ENCODE measurements at regions not wholly inside any gene's neighbourhood (a gene's known extent, or its start where the extent isn't known, plus 50 kb on each side); places are given as distances from the start of the nearest gene placed in this dataset.

DNA sequence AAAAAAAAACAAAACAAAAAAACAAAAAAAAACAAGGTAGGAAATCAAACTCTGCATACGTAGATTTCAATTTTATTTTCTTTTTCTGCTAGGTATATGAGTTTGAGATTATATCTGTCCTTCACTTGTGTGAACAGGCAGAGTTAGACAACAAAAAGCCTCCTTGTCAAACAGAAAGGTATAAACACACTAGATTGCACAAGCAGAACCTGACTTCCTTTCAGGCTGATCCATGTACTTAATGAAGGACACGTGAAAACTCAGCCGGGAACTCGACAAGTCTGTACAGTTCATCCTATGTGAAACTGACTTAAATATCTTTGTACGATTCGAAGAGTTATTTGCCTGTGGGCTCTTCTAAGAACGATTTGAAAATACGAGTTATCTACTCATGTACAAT, 254.1 kb downstream of the ARL4A start:
- DNase-seq (ENCODE audit: low read depth, low spot score) = no peak

DNA sequence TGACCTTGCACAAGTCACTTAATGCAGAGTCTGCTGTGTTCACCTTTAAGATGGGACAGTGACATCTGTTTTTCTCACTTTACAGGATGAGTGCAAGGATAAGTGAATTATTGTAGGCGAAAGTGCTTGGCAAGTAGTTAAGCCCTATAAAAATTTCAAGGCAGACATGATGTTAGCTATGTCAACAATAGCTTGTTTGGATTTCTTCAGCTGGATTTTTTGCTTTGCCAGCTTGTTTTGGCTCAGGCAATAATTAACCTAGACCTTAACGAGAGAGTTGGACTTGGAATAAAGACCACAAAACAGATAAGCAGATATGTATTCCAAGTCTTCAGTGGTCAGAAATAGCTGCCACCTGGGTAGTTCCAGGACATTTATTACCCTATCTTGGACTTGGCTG, 255.2 kb downstream of the ARL4A start:
- no peak for DNase-seq (ENCODE audit: low read depth, low spot score)

DNA sequence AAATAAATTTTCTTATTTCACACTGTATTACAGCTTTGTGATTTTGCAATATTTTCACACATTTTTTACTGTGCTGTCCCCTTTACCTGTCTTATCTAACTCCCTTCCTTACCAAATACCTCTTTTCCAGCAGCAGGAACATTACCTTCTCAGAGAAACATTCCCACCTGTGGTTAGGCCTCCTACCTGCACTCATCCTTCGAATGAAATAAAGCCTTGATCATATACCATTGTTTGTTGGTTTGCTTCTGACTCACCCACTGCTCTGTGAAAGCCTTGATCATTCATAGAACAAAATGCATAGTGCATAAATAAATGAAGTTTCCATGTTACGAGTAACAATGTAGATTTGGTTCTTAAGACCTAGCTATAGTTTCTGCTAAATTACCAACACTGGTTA, 256.3 kb downstream of the ARL4A start:
- DNase-seq (ENCODE audit: low read depth, low spot score) = no peak

DNA sequence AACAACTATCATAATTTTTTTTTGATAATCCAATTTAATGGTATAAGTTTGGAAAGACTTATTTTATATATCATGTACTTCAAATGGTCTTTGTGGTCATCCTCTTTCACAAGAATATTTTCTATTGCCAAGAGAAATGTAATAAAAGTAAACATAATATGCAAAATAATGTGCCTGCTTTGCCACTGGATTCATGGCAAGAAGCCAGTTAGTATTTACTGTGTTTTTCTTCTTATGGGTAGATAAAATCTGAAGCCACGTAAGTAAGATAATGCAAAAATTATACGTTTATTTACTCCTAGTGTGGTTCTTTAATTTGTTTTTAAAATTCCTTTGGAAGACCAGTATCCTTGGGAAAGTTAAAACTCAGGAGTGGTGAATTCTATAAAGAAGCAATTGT, 258.5 kb downstream of the ARL4A start:
- no peak for DNase-seq (ENCODE audit: low read depth, low spot score)

DNA sequence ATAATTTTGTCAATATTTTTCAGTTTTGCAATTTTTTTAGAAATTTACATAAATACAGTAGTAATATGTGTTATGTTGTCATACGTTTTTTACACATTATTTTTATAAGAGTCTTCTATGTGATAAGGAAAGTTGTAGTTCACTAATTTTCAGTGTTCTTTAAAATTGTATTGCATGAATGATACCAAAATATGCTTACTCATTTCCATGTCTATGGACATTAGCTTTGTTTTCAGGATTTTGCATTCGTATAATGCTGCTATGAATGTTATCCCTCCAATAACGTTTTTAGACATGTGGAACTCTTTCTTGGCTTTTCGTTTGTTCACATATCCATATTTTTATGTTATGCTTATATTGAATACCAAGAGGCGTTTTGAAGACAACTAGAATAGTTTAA, 260.0 kb downstream of the ARL4A start:
- DNase-seq (ENCODE audit: low read depth, low spot score) = no peak

DNA sequence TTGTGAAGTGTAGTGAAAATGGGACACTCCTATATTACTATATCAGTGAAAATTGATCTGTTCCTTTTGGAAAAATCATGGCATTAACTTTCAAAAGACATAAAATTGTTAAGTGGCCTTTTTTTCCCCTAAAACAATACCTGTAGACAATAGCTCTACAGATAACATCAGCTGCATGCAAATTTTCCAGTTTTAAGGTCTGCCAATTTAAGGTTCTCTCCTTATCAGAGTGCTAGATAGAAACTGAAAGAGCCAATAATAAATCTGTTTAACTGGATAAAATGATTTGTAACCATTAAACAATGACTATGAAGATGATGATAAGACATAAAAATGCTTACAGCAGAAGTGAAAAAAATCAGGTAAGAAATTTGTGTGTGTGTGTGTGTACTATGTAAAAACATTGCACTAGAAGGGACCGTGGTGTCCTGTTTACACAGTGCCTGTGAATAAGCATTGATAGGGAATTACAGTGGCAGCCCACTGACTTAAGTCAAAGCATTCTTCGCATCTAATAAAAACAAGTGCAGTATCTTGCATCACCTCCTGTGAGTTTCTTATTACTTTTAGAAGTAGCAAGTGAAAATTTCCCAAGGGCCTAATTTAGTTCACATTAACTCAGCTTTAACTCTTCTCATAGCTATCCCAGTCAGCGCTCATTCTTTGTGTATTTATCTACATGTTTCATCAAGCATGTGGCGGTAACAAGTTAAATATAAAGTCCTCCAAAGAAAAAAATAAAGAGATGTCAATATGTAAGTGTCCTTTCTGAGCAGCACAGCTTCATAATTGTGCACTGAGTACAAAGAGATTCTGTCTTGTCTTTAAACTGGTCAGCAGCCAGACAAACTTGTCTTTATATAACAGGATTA, 261.9 kb downstream of the ARL4A start:
- DNase-seq (ENCODE audit: low read depth, low spot score) = no peak

DNA sequence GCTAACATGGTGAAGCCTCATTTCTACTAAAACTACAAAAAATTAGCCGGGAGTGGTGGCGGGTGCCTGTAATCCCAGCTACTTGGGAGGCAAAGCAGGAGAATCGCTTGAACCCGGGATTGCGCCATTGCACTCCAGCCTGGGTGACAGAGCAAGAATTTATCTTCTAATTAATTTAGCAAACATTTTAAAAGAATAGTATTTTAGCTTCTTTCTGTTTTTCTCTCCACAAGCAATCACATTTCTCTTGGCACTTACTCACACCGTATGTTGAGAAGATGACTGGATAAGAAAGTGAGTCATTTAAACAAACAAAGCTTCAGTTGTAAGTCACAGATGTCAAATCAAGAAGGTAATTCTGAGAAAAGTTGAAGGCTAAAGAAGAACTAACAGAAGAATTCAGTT, 264.0 kb downstream of the ARL4A start:
- peak; percentile 49 for DNase-seq (ENCODE audit: low read depth, low spot score)

DNA sequence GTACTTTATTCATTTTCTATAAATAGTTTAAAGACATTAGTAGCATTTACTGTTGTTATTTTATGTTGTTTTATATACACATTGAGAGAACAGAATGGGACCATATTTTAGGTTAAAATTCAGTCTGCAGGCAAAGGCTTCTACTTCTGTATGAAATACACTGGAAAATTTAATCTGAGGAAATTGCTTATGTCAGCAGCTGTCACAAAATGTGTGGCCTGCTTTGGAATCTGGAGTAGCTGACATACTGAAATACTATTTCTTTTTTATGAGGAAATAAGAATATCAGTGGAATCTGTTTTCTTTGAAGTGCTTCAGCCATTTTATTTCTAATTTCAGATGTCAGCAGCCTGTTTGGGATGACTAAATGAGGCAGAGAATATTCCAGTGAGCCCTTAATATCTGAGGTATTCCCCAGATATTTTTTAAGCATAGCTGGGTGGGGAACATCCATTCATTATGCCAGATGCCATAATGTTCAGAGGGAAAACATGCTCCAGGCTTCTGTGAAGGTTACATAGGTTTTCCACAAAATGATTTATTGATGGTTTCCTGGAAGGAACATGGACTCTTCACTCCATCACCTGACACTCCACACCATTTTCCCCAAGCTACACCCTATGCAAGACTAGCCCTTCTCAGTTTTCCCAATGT, 267.1 kb downstream of the ARL4A start:
- DNase-seq (ENCODE audit: low read depth, low spot score) = no peak

DNA sequence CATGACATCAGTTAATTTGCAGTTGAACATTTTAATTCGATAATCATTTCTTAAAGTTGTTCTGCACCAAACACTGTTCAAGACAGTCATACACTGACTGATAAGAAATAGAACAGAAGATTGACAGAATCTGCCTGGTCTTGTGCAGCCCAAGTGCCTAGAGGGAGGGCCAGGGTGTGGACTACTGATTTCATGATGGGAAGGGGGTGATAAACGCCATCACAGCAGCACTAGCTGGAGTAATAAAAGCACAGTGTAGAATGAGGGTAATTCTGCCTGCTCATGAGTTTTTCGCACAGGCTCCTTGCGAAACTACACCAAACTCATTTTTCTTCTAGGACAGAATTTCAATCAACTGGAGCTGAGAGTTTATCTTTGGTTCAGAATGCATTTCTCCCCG, 270.1 kb downstream of the ARL4A start:
- no peak for DNase-seq (ENCODE audit: low read depth, low spot score)

DNA sequence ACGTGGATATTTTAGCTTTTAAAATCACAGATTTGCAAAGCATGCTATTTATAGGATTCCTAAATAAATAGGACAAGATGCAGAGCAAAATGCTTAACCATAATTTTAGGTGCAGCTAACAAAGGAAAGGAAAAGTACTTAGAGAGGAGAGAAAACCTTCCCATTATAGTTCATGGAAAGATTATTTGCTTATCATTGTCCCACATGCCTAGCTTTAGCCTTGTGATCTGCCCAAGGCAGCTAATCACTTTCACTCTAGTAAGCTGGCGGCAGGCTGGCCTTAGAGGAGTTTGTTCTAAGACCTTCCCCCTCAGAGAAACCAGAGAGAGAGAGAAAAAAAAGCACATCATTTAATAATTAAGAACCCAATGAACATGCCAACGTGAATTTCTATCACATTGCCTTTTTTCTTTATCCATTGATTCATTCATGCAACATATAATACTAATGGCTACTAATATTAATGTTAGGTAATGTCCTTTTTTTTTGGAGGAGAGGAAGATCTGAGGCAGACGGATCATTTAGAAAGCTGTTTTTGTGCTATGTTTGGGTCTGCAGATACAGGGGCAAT, 274.6 kb downstream of the ARL4A start:
- DNase-seq (ENCODE audit: low read depth, low spot score) = no peak

DNA sequence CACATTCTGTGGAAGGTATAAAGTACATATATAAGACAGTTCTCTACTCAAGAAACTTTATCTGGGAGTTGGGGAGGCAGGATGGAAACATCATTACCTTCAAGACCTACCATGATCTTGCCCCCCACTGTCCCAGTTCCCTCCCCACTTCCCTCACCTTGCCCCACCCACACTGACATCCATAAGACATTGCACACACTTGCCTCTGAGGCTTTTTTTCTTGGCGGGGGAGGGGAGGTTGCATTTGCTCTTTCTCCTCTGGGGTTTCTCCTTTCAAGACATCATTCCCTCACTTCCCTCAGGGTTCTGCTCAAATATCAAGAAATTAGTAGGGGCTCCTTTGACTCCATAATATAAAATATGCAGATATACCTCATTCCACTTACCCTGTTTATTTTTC, 276.0 kb downstream of the ARL4A start:
- no peak for DNase-seq (ENCODE audit: low read depth, low spot score)

DNA sequence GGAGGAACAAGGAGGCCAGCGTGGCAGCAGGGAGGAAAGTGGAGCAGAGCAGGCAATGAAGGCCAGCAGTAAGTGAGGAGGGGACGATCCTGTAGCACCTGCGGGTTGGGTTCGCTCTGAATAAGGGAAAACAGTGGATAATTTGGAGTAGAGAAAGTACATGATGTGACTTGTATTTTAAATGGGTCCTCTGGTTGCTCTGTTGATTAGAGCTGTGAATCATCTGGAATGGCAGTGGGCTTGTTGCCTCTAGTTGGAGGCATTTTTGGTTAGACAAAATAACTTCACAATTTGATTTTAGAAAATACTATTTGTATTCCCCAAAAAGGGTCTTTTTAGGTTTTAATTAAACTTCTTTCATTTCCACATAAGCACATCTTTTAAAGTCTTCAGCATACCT, 277.4 kb downstream of the ARL4A start:
- DNase-seq (ENCODE audit: low read depth, low spot score) = no peak

DNA sequence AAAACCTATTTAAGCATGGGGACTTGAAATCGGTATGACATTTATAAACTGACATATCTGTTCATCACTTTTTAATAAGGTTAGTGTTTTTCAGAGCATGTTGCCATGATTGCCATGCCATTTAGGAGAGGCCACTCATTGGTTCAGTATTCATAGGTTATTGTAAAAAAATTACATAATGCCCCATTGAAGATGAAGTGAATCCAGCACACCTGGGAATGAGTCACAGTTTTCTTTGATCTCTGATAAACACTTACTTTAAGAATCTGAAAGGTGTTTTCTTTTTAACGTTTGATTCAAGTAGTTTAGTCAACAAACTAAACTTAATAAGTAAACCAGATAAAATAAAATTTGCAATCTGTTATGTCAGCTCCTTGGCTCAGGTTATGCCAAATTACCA, 278.3 kb downstream of the ARL4A start:
- DNase-seq (ENCODE audit: low read depth, low spot score) = no peak

DNA sequence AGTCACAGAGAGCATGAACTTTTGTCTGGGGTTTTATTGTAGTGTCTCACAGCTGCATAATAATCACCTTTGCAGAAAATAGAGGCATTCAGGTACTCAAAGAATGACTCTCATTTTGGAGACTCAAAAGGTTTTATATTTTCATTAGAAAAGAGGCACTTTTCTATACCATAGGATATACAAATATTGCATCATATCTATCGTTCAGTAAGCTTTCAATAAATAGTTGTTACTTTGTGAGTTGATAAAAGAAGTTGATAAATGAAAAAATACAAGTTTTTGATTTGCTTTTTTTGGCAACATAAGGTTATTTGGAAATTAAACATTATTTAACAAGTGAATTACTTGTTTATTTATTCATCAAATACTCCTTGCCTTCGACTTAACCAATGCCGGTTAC, 279.9 kb downstream of the ARL4A start:
- no peak for DNase-seq (ENCODE audit: low read depth, low spot score)

DNA sequence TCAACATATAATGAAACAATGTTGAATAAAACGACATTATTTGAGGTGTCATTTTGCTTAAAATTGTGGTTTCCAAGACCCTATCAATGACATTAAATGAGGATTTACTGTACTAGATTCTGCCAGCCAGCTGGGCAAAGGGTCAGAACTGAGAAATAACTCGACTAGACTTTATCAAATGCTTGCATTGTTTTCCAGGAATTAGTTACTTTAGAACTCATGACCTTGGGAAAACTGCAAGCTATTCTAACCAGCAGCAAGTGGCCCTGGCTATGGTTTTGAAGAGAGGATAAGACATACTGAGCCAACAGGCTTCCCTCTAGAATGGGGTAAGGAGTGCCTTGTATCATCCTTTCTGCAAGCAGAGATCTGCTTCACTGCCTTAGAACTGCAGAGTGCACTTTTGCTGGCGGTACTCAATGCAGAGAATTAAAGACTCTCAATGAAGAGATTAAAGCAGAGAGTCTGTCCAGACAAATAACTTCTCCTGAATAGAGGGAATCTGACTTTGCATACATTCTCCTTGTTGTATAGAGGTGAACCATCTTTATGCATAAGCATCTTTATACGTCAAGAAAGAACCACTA, 281.5 kb downstream of the ARL4A start:
- no peak for DNase-seq (ENCODE audit: low read depth, low spot score)

DNA sequence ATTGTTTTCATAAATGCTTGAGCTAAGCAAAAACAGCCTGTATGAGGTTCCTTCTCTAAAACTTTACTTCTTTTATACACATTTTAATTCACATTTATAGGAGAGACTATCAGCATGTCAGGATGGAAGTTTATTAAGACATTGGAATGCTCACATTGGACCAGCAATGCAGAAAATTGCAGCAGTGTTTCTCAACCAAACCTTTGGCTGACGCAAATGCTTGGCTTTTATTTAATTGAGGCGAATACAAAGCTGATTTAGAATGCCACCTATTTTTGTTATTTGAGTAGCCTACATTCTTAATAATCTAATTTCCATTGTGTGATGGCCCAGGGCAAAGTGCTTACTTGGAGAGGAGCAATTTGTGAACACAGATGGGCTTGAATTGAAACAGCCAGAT, 283.2 kb downstream of the ARL4A start:
- no peak for DNase-seq (ENCODE audit: low read depth, low spot score)

DNA sequence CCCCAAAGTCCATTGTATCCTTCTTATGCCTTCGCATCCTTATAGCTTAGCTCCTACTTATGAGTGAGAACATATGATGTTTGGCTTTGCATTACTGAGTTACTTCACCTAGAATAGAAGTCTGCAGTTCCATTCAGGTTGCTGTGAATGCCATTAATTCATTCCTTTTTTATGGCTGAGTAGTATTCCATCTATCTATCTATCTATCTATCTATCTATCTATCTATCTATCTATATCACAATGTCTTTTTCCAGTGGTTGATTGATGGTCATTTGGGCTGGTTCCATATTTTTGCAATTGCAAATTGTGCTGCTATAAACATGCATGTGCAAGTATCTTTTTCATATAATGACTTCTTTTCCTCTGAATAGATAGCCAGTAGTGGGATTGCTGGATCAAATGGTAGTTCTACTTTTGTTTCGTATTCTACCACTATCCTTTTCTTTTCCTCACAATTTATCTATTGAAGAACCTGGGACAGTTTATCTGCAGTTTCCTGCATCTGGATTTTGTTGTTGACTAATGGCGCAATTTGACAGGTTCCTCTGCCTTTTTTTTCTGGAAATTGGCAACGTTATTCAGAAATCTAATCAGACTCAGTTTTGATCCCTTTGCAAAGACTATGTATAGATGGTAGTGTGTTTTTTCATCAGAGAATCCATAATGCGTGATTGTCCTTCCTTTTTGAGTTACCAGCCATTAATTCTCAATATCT, 287.2 kb downstream of the ARL4A start:
- no peak for DNase-seq (ENCODE audit: low read depth, low spot score)

DNA sequence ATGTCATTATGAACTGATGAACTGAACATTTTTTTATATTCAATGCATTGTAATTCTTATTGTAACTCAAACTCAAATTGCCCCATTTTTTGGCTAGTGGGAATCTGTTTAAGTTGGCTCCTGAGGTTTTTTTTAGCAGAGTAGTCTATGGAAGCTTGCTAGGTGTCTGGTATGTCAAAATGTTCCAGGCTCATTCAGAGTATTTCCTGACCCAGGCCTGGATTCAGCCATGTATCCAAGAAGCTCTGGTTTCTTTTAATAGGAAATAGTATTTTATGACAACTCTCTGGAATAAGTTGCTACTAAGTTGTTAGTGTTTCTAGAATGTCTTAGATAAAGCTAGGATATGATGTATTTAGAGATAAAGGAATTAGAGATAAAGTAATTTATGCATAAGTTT, 288.0 kb downstream of the ARL4A start:
- no peak for DNase-seq (ENCODE audit: low read depth, low spot score)

DNA sequence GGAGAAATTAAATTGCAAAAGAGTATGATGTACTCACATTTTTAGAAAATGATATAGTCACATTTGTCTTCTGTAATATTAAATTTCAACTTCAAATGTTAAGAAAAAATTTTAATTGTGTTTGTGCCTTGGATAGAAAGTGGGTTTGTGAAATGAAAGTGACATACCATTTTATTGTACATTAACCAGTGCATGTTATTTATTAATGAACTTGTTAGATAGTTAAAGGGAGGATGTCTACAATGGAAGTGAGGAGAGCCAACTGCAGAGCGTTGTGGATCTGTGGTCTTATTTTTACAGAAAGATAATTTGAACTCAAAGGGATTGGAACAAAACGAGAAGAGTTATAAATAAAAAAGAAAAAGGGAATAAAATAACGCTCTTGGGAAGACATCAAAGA, 291.7 kb downstream of the ARL4A start:
- DNase-seq (ENCODE audit: low read depth, low spot score) = no peak

DNA sequence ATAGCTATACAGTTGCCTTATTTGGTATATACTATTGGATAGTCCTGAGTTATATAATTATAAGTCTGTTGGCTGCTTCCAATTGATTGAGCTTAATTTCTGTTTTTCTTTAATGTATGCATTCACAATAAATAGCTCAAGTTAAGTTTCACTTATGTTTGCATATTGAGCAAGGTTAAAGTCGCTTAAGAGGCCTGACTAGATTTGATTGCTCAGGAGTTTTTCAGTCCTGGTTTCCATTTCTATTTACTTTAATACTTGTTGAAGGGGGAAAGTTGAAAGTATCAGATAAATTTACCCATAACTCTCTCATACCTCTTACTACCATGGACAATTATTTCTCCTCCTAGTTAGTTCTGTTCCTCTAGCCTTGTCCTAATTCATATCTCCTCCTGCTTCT, 294.7 kb downstream of the ARL4A start:
- no peak for DNase-seq (ENCODE audit: low read depth, low spot score)

DNA sequence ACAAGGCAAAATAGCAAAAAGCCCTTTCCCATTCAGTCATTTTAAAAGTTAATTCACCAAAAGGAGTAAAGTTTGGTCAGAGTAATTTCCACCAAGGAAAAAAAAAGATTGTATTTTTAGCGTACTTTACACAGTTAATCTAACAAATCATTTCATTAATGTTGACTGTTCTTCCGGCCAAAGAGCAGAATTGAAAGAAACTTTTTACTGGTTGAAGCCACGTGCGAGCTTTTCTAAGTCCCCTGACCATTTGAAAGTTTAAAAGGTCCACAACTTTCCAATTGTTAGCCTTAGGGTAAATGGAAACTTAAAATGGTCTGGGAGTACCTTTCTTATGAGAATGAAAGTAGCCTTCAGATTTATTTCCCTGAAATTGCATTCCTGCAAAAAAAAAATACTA, 296.7 kb downstream of the ARL4A start:
- DNase-seq (ENCODE audit: low read depth, low spot score) = no peak

DNA sequence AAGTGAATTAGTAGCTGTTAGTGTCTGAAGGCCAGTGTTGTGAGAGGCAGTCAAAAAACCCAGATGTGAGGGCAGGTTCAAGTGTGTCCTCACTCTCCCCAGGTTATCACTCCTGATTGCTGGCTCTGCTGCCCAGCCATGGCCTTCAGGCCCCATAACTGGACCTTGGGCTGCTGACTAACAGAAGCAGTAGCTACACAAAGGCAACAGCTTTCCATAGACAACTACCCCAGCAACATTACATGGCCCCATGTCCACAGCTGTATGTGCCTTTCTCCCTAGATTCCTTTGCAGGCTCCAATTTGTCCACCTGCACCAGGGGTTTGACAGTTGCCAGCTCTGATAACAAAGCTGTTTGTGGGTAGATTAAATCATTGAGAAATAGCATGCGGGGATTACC, 297.8 kb downstream of the ARL4A start:
- no peak for DNase-seq (ENCODE audit: low read depth, low spot score)

All from pulmonary artery endothelial cell (primary cell).